Kidney tubule cell (primary cell): ENCODE measurements at regions not wholly inside any gene's neighbourhood (a gene's known extent, or its start where the extent isn't known, plus 50 kb on each side); places are given as distances from the start of the nearest gene placed in this dataset.

Experiments
- DNase-seq: peaks from one replicate; pipeline ENCODE4 v3.0.0-alpha.2; 2018; ENCODE audit warnings: low spot score

DNA sequence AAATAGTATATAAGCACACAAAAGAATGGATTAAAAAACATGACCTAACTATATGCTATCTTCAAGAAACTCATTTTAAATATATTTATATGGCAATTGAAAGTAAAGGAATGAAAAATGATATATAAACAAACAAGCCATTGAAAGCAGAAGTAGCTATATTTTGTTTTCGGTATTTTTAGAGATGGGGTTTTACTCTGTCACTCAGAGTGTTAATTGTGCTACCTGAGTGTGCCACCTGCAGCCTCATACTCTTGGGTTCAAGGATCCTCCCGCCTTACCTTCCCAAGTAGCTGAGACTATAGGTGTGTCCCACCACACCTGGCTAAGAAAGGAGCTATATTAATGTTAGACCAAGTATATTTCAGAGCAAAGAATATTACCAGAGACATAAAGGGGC lies 624.1 kb downstream of the BUD13 start:
- DNase-seq, result no peak

DNA sequence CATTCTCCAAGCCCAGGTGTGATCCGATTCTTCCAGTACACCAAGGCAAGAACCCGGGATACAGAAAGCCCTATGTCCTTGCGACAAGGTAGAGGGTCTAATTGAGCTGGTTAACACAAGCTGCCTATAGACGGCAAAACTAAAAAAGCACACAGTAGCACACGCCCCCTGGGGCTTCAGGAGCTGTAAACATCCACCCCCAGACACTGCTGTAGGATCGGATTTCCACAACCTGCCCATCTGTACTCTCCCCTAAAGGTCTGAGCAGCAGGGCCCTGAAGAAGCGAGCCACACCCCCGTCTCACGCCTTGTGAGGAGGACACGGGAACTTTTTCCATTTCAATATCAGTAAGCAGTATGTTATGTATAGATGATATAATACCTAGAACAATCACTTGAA lies 624.7 kb downstream of the BUD13 start:
- DNase-seq, result no peak

DNA sequence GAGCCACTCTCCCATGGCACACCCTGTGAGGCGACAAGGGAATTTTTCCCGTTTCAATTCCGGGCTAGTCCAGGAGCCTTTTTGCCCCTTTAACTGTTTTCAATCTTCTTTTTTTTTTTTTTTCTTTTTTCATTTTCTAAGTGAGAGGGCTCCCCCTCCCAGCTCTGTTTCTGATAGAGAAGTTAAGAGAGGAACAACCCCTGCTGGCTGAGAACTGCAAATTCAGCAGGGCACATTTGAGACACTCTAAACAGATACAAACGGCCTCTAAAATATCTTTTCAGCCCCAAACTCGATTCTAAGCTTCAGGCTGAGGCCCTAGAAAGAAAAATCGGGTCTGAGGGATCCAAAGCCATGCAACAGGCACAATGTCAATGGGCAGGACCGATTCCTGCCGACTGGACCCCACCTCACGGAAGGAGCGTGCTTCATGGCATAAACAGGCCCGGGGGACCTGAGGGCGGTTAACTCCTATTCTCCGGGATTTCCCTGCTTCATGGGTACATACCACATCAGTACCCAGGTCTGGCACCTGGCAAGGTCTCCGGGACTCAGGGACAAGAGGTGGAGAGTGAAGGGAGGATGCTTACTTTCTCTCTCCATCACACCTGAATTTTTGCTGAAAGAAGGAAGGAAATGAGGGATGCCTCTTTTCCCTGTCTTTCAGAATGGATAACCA lies 627.5 kb downstream of the BUD13 start:
- no peak for DNase-seq

DNA sequence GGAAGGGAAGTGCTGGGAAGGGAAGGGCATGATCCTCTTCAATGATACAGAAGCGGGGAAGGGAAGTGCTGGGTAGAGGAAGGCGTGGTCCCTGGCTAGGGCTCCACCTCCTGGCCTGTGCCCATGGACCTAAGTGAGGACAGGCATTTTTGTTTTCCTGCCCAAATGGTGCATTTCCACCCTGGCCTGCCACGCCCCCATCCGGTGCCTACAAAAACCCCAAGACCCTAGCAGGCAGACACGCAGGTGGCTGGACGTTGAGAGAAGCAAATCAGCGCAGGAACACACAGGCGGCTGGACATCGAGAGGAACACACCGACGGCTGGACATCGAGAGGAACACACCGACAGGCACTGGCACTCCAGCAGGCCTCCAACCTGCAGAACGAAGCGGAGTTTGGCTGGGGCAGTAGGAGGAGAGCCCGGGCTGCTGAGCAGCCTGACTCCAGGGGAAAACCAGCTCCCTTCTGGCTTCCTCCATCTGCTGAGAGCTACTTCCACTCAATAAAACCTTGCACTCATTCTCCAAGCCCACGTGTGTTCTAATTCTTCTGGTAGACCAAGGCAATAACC lies 628.3 kb downstream of the BUD13 start:
- no peak for DNase-seq

DNA sequence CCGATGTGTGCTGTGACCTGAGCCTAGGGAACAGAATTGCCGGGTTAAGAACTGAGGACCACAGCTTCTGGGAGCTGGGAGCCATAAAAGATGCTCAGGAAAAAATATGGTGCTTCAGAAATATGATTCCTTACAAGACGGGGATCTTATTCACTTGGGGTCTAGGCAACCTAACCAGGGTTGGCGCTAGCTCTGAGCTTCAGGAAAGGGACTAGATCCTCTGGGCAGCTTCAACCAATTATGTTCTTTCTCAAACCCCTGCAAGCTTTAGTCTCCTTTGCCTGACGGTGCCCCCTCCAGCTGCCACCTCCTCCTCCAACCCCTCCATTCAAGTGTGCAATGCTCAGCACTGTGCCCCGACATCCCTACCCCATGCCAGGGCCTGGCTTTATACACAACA lies 634.1 kb upstream of the CADM1 start:
- no peak for DNase-seq

DNA sequence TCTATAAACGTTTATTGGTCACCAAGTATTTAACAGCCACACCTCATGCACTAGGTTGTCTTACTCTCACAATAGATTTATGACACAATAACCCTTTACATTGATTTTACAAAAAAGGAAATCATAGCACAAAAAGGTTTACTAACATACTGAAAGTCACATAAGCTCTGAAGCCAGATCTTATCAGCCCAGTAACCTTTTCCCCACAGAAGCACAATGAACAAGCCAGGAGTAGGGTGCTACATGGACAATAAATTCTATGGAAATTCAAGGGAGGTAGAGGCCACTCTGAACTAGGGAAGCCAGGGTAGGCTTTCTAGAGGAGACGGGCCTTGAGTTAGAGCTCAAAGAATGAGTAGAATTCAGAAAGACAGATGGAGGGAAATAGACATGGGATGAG lies 633.5 kb upstream of the CADM1 start:
- DNase-seq, result no peak

DNA sequence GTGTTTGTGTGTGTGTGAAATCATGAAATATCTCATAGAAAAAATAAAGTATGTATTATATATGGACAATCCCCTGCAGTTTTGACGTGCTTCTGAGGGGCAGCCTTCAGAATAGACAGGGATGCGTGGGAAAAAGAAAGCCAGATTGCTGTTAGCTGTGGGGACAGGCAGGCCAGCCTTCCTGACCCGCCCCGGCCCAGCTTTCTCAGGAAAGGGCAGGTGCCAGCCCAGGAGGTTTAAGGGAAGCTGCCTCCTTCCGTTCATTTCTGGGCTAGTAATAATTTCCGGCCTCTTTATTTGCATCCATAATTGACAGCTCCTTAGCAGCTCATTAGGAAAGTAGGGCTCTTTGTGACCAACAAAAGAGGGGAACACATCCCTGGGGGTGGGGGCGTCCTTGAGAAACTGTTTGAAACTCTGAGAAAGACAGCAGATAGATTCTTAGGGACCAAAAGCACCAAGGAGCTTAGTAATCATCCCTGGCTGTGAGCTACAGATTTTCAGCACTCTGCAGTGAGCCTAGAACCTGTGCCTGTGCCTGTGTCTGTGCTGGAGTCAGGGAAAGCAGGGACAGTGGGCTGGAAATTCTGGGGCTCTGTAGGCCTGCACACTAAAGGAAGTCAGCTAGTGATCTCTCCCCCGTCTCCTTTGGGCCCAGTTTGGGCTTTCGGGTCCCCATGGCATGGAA lies 632.9 kb upstream of the CADM1 start:
- no peak for DNase-seq

DNA sequence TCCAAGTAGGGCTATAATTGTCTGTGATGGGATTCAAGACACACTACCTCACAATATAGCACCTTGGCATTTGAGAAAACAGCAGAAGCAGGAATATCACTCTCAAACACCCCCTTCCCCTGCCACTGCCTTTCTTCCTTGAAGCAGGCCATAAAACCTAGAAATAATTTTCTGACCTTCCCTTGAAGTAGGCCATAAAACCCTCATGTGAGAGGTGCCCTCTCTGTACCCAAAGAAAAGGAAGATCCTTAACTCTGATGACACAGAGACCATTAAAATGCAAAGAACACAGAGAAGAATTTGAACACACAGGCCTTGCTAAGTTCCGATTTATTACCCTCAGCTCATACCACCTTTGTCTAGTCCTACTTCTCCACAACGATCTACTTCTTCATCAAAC lies 631.7 kb upstream of the CADM1 start:
- DNase-seq, result no peak

DNA sequence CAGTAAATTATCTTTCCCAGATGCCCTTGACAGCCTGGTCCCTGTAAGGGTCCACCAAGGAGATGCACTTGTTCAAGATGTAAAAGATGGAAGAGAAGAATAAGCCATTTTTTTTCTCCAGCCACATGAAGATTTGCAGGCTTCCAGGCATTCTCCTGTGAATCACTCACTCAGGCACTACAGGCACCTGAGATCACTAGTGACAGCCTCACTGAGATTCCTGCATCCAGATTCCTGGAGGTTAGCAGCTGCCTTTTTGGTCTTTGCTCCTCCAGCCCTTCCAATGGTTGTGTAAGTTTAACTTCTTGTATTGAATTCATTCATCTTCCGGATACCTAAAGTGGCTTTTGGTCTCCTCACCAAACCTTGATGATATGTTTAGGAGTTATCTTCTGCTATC lies 630.2 kb upstream of the CADM1 start:
- DNase-seq, result no peak

DNA sequence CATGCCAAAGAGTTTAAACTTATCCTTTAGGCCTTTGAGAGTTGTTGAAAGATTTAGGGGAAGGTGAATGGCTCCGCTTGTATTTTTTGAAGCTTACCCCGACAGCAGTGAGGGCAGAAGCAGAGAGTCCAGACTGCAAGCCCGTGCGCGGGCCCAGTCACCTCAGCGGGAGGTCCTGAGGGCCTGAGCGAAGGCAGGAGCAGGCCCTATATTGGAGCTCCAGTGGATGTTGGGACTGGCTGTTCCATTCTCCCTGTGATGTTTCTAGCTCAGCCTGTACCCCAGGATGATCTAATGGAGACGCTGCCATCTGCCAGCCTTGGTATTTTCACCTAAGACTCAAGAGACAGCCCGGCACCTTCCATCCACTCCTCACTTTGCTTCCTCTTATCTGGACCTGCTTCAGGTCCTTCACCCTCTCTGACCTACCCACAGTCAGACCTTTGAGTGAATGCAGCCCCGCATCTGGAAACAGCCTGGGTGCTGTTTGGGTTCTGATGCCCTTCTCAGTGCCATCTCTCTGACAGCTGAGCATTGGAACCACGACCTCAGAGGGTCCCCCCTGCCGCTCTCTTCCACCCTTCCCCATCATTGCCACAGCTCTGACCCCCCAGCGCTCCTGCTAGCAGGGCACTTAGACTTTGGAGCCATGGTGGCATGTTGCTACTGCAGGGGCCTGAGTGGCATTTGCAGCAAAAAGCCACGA lies 628.2 kb upstream of the CADM1 start:
- DNase-seq, result no peak

DNA sequence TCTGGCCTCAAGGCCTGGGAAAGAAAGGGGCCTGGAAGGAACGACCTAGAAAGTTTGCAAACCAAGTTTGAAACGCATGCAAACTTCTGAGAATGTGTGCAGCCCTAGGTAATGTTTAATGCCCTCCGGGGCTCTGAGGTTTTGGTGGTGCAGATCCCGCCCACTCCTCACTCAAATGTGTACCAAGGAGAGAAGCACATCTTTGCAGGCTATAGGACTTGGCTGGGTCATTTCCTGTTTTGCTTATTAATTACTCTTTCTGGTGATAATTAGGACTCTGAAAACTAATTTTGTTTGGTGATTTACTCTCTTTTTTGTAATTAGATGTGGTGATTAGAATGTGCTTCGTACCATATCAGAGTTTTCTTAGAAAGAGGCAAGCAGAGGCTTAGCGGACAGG lies 625.9 kb upstream of the CADM1 start:
- DNase-seq, result no peak

DNA sequence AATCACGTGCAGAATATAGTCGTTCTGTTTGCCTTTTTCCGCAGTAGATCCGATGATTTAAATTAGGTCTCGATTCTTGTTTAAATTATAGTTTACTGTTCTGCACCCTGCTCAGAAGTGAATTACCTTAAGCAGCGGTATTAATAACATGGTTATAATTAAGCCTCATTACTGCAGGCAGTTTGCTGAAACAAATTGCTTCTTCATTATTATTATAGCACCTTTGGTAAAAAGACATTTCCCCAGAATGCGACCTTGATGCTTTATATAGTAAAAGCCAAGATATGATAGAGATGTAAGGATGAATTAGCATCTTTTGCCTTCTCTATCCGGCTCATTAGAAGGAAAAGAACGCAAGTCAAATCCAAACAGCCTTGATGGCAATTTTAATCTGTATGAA lies 625.2 kb upstream of the CADM1 start:
- DNase-seq, result no peak

DNA sequence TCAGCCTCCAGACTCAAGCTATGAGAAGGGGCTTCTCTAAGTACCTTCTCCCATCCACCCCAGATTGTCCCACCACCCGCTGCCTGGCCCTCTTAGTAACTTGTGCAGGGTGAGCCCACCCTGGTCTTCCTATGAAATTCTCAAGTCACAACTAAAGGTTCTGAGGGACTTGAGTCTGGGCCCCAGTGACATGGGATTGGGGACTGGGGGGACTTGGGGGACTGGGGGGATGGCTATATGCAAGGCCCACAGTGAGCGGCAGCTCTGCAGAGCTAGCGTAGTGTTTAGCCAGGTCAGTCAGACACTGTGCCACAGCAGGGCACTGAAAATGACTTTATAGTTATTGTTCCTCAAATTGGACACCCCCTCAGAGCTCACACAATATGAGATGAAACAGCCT lies 622.3 kb upstream of the CADM1 start:
- no peak for DNase-seq

DNA sequence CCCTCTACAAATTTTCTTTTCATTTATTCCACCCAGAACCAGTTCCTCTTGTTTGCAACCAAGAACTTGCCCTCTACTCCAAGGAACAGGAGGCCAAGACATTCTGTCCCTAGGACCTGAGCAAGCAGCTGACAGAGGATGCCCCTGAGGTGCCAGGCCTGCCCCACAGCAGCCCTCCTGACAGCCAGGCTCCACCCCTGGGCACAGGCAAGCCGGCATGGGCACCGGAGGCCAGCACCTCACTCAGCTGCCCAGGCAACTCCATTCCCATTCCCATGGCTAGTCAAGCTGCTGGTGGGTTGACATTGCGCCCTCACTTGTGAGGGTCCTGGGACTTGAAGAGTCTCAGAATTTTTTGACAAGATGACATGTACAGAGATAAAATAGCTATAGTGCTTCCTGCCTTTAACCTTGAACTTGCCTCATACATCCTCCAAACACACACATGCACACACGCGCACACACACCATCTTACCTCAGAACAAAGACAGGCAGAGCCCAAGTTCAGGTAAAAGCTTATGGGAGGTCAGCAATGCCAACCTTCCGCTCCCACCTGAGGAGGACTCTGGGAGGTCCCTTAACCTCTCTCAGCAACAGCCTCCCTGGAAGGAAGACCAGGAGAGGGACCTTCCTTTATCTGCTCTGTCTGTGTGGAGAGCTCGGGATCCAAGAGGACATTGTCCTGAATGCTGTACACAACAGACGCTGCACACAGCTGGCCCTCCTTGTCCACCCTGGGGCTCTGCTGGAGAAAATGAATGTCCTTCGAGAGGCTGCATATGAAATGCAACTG lies 620.9 kb upstream of the CADM1 start:
- no peak for DNase-seq

DNA sequence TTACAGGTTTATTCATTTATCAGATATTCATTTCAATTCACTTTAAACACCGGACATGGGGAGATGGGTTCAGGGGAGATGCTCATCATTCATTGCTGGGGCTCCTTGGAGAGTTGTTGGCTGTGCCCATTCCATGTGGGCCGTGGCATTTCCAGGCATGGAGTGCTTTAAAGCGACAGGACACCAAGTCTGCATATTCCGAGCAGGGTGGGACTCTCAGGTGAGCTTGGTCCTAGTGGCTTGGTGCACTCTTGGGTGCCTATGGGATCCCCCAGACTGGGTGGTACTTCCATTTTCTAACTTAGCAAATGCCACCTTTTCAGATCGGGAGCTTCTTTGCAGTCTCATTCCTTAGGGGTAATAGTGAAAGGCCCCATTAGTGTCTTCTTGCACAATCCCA lies 619.5 kb upstream of the CADM1 start:
- DNase-seq, result no peak

DNA sequence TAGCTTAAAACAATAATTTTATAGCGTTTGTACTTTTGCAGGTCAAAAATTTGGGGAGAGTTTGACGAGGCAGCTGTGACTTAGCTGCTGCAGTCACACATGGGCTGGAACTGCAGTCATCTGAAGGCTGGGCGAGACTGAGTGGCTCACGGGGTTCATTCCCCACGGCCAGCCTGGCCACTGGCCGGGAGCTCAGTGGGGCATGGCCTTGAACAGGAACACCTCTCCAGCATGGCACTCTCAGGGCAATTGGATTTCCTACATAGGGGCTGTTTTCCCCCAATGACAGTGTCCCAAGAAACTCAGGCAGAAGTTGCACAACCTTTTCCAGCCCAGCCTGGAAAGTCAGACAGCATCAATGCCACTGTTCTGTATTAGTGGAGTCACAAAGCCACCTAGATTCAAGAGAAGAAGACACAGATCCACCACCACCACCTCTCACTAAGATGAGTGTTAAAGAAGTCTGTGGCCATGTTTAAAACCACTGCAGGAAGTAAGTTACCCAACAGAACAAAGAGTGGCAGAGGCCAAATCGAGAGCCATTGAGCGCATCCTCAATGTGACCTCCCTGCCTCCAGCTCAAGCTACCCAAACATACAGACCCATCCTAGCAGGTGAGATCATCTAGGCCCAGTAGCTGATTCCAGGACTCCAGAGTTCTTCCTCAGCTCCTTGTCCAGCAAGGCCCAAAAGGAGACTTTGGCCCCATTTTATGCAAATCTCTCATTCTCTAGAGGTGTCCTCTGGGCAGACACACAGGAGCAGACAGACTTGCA lies 618.7 kb upstream of the CADM1 start:
- no peak for DNase-seq

DNA sequence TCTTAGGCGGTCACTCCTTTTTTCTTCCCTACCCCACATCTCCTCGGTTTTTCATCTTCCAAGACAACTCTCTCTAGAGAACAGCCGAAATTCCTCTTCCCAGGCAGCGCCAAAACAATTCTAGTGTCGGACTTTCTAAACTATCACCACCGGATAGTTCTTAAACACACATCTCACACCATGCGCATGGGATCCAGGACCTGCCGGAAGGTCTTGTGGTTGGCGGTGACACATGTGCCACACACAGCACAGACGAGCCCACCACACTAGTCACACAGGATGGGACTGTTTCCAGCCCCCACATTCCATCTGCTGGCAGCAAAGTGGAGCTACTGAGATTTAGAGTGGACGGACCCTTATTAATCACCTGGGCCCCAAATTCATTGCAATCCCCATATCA lies 614.9 kb upstream of the CADM1 start:
- no peak for DNase-seq

DNA sequence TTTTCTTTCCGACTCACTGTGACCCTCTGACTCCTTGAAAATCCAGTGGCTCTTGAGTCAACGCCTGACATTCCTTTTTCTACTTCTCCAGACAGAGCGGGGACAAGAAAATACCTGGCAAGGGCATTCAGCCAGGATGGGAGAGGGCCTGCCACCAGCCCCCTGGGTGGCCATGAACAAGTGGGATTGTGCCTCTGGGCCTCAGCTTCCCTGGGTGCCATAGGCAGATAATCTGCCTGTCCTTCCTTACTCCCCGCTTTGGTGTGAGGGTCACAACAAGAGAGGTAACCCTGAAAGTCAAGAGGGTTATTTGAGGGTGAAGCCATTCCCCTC lies 613.9 kb upstream of the CADM1 start:
- no peak for DNase-seq

DNA sequence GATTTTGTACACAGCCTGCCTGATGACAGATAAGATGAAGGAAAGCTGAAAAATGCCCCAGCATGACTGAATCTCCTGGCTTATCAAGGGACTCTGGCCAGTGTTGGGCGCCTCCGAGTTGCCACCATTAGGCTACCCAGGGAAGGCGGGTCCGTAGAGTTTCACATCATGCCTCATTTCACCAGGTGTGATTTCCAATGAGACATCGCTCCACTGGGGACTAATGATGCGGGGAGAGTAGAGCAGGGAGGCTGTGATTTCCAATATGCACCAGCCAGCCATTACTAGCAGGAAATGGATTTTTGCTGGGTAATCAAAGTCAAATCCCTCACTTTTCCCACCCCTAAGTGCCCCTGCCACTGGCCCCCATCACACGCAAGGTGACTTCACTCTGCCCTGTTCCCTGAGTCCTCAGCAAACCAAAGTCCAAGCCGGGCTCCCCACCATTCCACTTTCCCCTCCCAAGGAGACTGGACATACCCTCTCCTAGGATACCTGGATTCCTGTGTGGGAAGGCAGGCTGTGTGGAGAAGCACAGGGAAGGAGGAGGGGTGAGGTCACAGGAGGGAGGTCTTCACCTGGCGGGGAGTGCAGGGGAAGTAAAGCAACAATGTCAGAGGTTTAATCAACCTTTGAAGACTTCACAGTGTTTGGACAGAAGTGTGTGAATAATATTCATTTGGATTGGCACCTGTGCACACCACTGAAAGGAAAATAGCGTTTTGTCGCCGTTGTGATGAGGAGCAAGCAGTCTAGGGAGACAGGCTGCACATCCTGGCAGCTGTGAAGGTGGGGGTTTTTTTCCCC lies 613.3 kb upstream of the CADM1 start:
- no peak for DNase-seq

DNA sequence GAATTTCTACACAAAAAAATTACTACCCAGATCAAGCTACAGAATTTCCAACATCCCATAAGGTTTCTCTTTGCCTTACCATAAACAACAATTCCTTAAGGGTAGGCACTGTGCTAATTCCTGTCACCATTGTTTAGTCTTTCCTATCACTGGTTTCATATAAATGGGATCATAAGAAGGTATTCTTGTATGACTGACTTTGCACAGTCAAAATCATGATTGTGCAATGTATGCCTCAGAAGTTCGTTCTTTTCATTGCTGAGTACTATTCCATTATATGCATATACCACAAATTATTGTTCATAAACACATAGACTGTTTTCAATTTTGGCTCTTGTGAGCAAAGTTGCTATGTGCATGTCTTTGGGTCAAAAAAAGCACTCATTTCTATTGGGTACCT lies 611.6 kb upstream of the CADM1 start:
- DNase-seq, result no peak

DNA sequence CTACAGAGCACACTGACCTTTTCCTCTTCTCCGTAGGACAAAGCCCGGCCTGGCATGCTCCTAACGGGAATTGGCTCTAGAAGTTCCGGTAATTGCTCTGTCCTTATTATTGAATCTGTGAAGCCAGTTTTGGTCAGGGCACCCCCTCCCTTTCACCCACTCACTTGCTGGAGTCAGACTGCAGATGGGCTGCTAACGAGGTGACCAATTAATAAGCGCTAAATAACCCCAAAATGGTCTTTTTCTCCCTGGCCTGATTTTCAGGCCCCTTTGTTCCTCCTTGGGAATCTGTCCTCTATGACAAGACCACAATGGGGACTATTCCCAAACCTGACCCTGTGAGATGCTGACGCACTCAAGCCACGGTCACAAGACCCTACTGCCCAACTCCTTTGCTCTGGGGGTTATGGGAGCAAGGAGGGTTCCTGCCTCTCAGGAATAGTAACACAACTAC lies 610.0 kb upstream of the CADM1 start:
- no peak for DNase-seq
